ENCODE measurements at regions not wholly inside any gene's neighbourhood (a gene's known extent, or its start where the extent isn't known, plus 50 kb on each side); places are given as distances from the start of the nearest gene placed in this dataset.

DNA sequence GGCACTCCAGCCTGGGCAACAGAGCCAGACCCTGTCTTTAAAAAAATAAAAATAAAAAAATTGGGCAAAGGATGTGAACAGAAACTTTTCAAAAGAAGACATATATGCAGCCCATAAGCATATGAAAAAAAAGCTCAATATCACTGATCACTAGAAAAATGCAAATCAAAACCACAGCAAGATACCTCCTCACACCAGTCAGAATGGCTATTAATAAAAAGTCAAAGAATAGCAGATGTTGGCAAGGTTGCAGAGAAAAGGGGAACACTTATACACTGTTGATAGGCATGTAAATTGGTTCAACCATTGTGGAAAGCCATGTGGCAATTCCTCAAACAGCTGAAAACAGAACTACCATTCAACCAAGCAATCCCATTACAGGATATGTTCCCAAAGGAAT lies 204.1 kb upstream of the SRD5A2 start:
- TF ChIP-seq, protein P1, sequence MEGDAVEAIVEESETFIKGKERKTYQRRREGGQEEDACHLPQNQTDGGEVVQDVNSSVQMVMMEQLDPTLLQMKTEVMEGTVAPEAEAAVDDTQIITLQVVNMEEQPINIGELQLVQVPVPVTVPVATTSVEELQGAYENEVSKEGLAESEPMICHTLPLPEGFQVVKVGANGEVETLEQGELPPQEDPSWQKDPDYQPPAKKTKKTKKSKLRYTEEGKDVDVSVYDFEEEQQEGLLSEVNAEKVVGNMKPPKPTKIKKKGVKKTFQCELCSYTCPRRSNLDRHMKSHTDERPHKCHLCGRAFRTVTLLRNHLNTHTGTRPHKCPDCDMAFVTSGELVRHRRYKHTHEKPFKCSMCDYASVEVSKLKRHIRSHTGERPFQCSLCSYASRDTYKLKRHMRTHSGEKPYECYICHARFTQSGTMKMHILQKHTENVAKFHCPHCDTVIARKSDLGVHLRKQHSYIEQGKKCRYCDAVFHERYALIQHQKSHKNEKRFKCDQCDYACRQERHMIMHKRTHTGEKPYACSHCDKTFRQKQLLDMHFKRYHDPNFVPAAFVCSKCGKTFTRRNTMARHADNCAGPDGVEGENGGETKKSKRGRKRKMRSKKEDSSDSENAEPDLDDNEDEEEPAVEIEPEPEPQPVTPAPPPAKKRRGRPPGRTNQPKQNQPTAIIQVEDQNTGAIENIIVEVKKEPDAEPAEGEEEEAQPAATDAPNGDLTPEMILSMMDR (conservative IDR thresholded peaks at IDR 0.05): no peak
- TF ChIP-seq ZFX (IDR thresholded peaks at IDR 0.05): no peak

Data from C4-2B (cell line).